H1 (cell line): ENCODE measurements at regions not wholly inside any gene's neighbourhood (a gene's known extent, or its start where the extent isn't known, plus 50 kb on each side); places are given as distances from the start of the nearest gene placed in this dataset.

Source experiments
- CTCF ChIA-PET: fragments of 300-600 bp; sonication (Branson Sonifier 250); formaldehyde crosslinking; loops from one replicate; lab custom pipeline; 2021; ENCODE audit not compliant: partially characterized antibody; lab: Charles Lee
- POLR2A ChIA-PET: fragments of 300-600 bp; sonication (Branson Sonifier 250); formaldehyde crosslinking; loops from one replicate; lab custom pipeline; 2021; ENCODE audit warnings: inconsistent platforms; ENCODE audit not compliant: partially characterized antibody; lab: Charles Lee
- DNase-seq, 2 experiments: peaks; one replicate each; pipeline versions ENCODE4 v3.0.0 to v3.0.0-alpha.2; 2010 to 2022; ENCODE audit warnings: low spot score in 2 of 2, low read depth in 1 of 2, mixed read lengths in 1 of 2
- FAIRE-seq: peaks from 2 replicates; lab custom pipeline; 2011; peaks lifted over from hg19 to GRCh38; lab: Jason Lieb, UNC
- H2AFZ ChIP-seq: 2 replicates; pipeline ENCODE4 v1.8.1; 2012; ENCODE audit warnings: low read length, inconsistent platforms
- H2AK5ac ChIP-seq: 2 replicates; pipeline ENCODE4 v1.6.1; 2013; ENCODE audit warnings: low read depth, low read length
- H2BK120ac ChIP-seq: replicated peaks from 2 replicates; pipeline ENCODE3; 2013; ENCODE audit warnings: low read depth, low read length, inconsistent platforms
- H2BK12ac ChIP-seq: 2 replicates; pipeline ENCODE4 v1.6.1; 2013; ENCODE audit warnings: low read depth, low read length
- H2BK15ac ChIP-seq: 2 replicates; pipeline ENCODE4 v1.6.1; 2013; ENCODE audit warnings: low read length
- H2BK20ac ChIP-seq: 2 replicates; pipeline ENCODE4 v1.6.1; 2013; ENCODE audit warnings: low read length
- H2BK5ac ChIP-seq: 2 replicates; pipeline ENCODE4 v1.6.1; 2013; ENCODE audit warnings: low read depth, low read length
- H3K14ac ChIP-seq: 2 replicates; pipeline ENCODE4 v1.6.1; 2013; ENCODE audit warnings: inconsistent platforms; ENCODE audit not compliant: insufficient read length
- H3K18ac ChIP-seq: 2 replicates; pipeline ENCODE4 v1.6.1; 2013; ENCODE audit warnings: low read length; ENCODE audit errors: extremely low read depth
- H3K23ac ChIP-seq: 2 replicates; pipeline ENCODE4 v1.6.1; 2013; ENCODE audit warnings: inconsistent platforms; ENCODE audit not compliant: insufficient read length
- H3K23me2 ChIP-seq: 2 replicates; pipeline ENCODE4 v1.6.1; 2013; ENCODE audit warnings: low read depth, low read length
- H3K27ac ChIP-seq: 2 replicates; pipeline ENCODE4 v1.6.1; 2011; ENCODE audit warnings: low read depth, low read length, inconsistent platforms
- H3K27me3 ChIP-seq, 4 experiments: replicated peaks in 1 of 4; 1 replicate in 1 of 4; 2 replicates in 3 of 4; pipeline versions ENCODE4 v1.6.1 to v1.8.1; 2011 to 2013; ENCODE audit warnings: low read length in 3 of 4, mild to moderate bottlenecking in 3 of 4, inconsistent platforms in 2 of 4, mixed read lengths in 2 of 4, moderate library complexity in 1 of 4; ENCODE audit not compliant: control insufficient read depth in 3 of 4, insufficient read depth in 3 of 4; ENCODE audit errors: extremely low read depth in 1 of 4
- H3K36me3 ChIP-seq, 4 experiments: 2 replicates each; pipeline versions ENCODE4 v1.6.1 to v1.8.1; 2011 to 2013; ENCODE audit warnings: mild to moderate bottlenecking in 4 of 4, low read length in 3 of 4, moderate library complexity in 2 of 4, control low read depth in 1 of 4, inconsistent platforms in 1 of 4; ENCODE audit not compliant: insufficient read depth in 4 of 4, control insufficient read depth in 2 of 4
- H3K4ac ChIP-seq: replicated peaks from 2 replicates; pipeline ENCODE3; 2013; ENCODE audit warnings: low read length, low read depth, mixed read lengths, inconsistent platforms; ENCODE audit not compliant: insufficient read length
- H3K4me1 ChIP-seq, 4 experiments: replicated peaks in 1 of 4; 1 replicate in 1 of 4; 2 replicates in 3 of 4; pipeline versions ENCODE4 v1.6.1 to v1.8.1; 2011 to 2013; ENCODE audit warnings: low read length in 3 of 4, inconsistent platforms in 2 of 4, mixed read lengths in 1 of 4; ENCODE audit not compliant: insufficient read depth in 4 of 4, control insufficient read depth in 3 of 4
- H3K4me2 ChIP-seq, 2 experiments: 2 replicates each; pipeline versions ENCODE4 v1.6.1 to v1.8.1; 2011 to 2013; ENCODE audit warnings: low read depth in 2 of 2, low read length in 2 of 2, control low read depth in 1 of 2, inconsistent platforms in 1 of 2, mild to moderate bottlenecking in 1 of 2; ENCODE audit not compliant: insufficient read depth in 1 of 2
- H3K4me3 ChIP-seq, 4 experiments: fragments of 200-600, 300-600 bp in 1 of 4; sonication (generic), shearing (Covaris generic), sonication (Bioruptor Twin) in 1 of 4; 2 replicates each; pipeline versions ENCODE4 v1.5.1 to v1.8.1; 2011 to 2016; ENCODE audit warnings: low read length in 4 of 4, low read depth in 3 of 4, control low read depth in 2 of 4, inconsistent platforms in 2 of 4, mild to moderate bottlenecking in 2 of 4, mixed read lengths in 1 of 4, moderate library complexity in 1 of 4; ENCODE audit not compliant: insufficient read depth in 2 of 4; ENCODE audit errors: extremely low read depth in 1 of 4
- H3K56ac ChIP-seq: replicated peaks from 2 replicates; pipeline ENCODE3; 2013; ENCODE audit warnings: low read depth, mild to moderate bottlenecking, mixed read lengths, low read length, inconsistent platforms; ENCODE audit not compliant: insufficient read length
- H3K79me1 ChIP-seq: 2 replicates; pipeline ENCODE4 v1.6.1; 2013; ENCODE audit warnings: low read depth, low read length, control low read depth
- H3K79me2 ChIP-seq, 2 experiments: 2 replicates each; pipeline versions ENCODE4 v1.6.1 to v1.8.1; 2012 to 2013; ENCODE audit warnings: low read length in 2 of 2, mild to moderate bottlenecking in 2 of 2, inconsistent platforms in 1 of 2; ENCODE audit not compliant: insufficient read depth in 2 of 2, control insufficient read depth in 1 of 2
- H3K9ac ChIP-seq, 4 experiments: replicated peaks in 1 of 4; 1 replicate in 1 of 4; 2 replicates in 3 of 4; pipeline versions ENCODE4 v1.6.1 to v1.8.1; 2011 to 2013; ENCODE audit warnings: low read depth in 3 of 4, low read length in 3 of 4, control low read depth in 2 of 4, mild to moderate bottlenecking in 2 of 4, moderate library complexity in 2 of 4, inconsistent platforms in 1 of 4; ENCODE audit errors: extremely low read depth in 1 of 4
- H3K9me3 ChIP-seq, 2 experiments: 2 replicates each; pipeline versions ENCODE4 v1.6.1 to v1.8.1; 2012 to 2013; ENCODE audit warnings: mild to moderate bottlenecking in 2 of 2, moderate library complexity in 2 of 2, control low read depth in 1 of 2, inconsistent platforms in 1 of 2, low read depth in 1 of 2, low read length in 1 of 2, mixed read lengths in 1 of 2; ENCODE audit not compliant: insufficient read depth in 2 of 2
- H4K20me1 ChIP-seq, 2 experiments: replicated peaks in 1 of 2; 2 replicates each; pipeline versions ENCODE3 to v1.8.1; 2011 to 2013; ENCODE audit warnings: inconsistent platforms in 2 of 2, low read length in 2 of 2, mild to moderate bottlenecking in 1 of 2; ENCODE audit not compliant: insufficient read depth in 2 of 2, control insufficient read depth in 1 of 2
- H4K5ac ChIP-seq: 2 replicates; pipeline ENCODE4 v1.6.1; 2013; ENCODE audit warnings: low read length, low read depth, mixed read lengths, inconsistent platforms; ENCODE audit not compliant: insufficient read length
- H4K8ac ChIP-seq: 2 replicates; pipeline ENCODE4 v1.8.0; 2013; ENCODE audit warnings: mild to moderate bottlenecking, moderate library complexity, low read length, inconsistent platforms; ENCODE audit not compliant: insufficient read depth; ENCODE audit errors: extremely low read depth
- H4K91ac ChIP-seq: replicated peaks from 2 replicates; pipeline ENCODE3; 2013; ENCODE audit warnings: low read length, mixed read lengths, inconsistent platforms; ENCODE audit not compliant: insufficient read length
- CHD1 ChIP-seq: IDR thresholded peaks from 2 replicates; pipeline ENCODE4 v1.6.1; 2012; ENCODE audit warnings: low read depth, low read length, improper control_type of control experiment
- E2F6 ChIP-seq: IDR thresholded peaks from 2 replicates; pipeline ENCODE4 v1.6.1; 2012; ENCODE audit warnings: inconsistent platforms
- EGR1 ChIP-seq: IDR thresholded peaks from 2 replicates; pipeline ENCODE4 v1.6.1; 2011; ENCODE audit warnings: low read depth, low read length, borderline replicate concordance
- HDAC2 ChIP-seq, 2 experiments: fragments of 300-600 bp in 1 of 2; sonication (generic) in 1 of 2; IDR thresholded peaks; 2 replicates each; pipeline ENCODE4 v1.6.1; 2011 to 2012; ENCODE audit warnings: low read depth in 2 of 2, low read length in 2 of 2, mild to moderate bottlenecking in 2 of 2, moderate library complexity in 2 of 2, borderline replicate concordance in 1 of 2, inconsistent platforms in 1 of 2
- RAD21 ChIP-seq, 2 experiments: IDR thresholded peaks in 1 of 2; conservative IDR thresholded peaks in 1 of 2; 2 replicates each; pipeline ENCODE4 v1.6.1; 2011; ENCODE audit warnings: low read depth in 2 of 2, low read length in 2 of 2, improper control_type of control experiment in 1 of 2, inconsistent platforms in 1 of 2, mild to moderate bottlenecking in 1 of 2, moderate library complexity in 1 of 2
- SAP30 ChIP-seq: fragments of 300-600 bp; sonication (generic); IDR thresholded peaks from 2 replicates; pipeline ENCODE4 v1.7.1; 2012; ENCODE audit warnings: low read length, moderate library complexity, mild to moderate bottlenecking, inconsistent platforms; ENCODE audit not compliant: insufficient read depth, insufficient replicate concordance
- SIRT6 ChIP-seq: IDR thresholded peaks from one replicate; pipeline ENCODE4 v1.7.1; 2012; ENCODE audit warnings: low read length, inconsistent platforms
- SUZ12 ChIP-seq: fragments of 200-600 bp; sonication (generic); IDR thresholded peaks from 2 replicates; pipeline ENCODE4 v1.6.1; 2012; ENCODE audit warnings: mild to moderate bottlenecking, inconsistent platforms, low read length, moderate library complexity, mixed read lengths
- TEAD4 ChIP-seq: IDR thresholded peaks from 2 replicates; pipeline ENCODE4 v1.6.1; 2012; ENCODE audit warnings: low read depth, low read length, inconsistent platforms, mixed read lengths
- WGBS, 2 experiments: shearing (Covaris generic) in 1 of 2; methylation state at CpG; one replicate each; pipeline versions ENCODE4 v1.1.6 to v1.1.7; 2013 to 2015; ENCODE audit warnings: low lambda C conversion rate in 2 of 2, mixed read lengths in 2 of 2, inconsistent platforms in 1 of 2, low coverage in 1 of 2, missing lambda C conversion rate in 1 of 2; ENCODE audit not compliant: insufficient replicate concordance in 2 of 2, insufficient coverage in 1 of 2, insufficient read length in 1 of 2; ENCODE audit errors: extremely low coverage in 1 of 2, missing lambda C conversion rate in 1 of 2; 5-methylcytosine and 5-hydroxymethylcytosine counted together

GRCh38 chr2:41543726-41544125 is 504.1 kb upstream of the PKDCC start:
- DNase-seq (no peak), FAIRE-seq (no peak)
- no peak overlapping the region for H4K8ac ChIP-seq
- H3K4me3 ChIP-seq: no peak overlapping the region
- ChIA-PET CTCF (interaction anchor here (0.8 to 1.2 kb wide), 2 partner anchors 39 to 170 kb away, joined by 3 read pairs; no protein-coding TSS in a partner anchor), POLR2A (no interaction called here)
- no peak overlapping the region for H3K9ac ChIP-seq
- no peaks in the 10 kb centered on the region; the same call in 1 of the 2 replicates for H3K23me2 ChIP-seq
- H3K36me3 ChIP-seq: no peaks in the 10 kb centered on the region
- no peak overlapping the region for H3K56ac ChIP-seq
- H3K4me1 ChIP-seq: no peaks in the 10 kb centered on the region; a peak in 1 of 7 replicates
- H2AFZ ChIP-seq: no peak overlapping the region
- no peak overlapping the region for H3K18ac ChIP-seq
- no peak overlapping the region for H2AK5ac ChIP-seq
- no peaks in the 10 kb centered on the region for H3K27me3 ChIP-seq
- no peak overlapping the region for H2BK20ac ChIP-seq
- H3K79me1 ChIP-seq: no peaks in the 10 kb centered on the region
- no peak overlapping the region for H4K5ac ChIP-seq
- H4K91ac ChIP-seq: no peak overlapping the region
- H3K14ac ChIP-seq: no peak overlapping the region
- no peak overlapping the region for H2BK5ac ChIP-seq
- WGBS, 2 experiments: 92% methylated on average over 2 of the region's 2 CpGs; no CpG with 5 or more reads in 1 of the 2 experiments
- no peak overlapping the region for H2BK120ac ChIP-seq
- no peak overlapping the region for H3K23ac ChIP-seq
- no peak overlapping the region for H2BK15ac ChIP-seq
- H3K4ac ChIP-seq: no peak overlapping the region
- H3K4me2 ChIP-seq: no peak overlapping the region
- no peaks in the 10 kb centered on the region for H4K20me1 ChIP-seq
- no peaks in the 10 kb centered on the region for H3K79me2 ChIP-seq
- H2BK12ac ChIP-seq: no peak overlapping the region
- no peak overlapping the region for H3K27ac ChIP-seq
- H3K9me3 ChIP-seq: no peaks in the 10 kb centered on the region
- no peak for TF ChIP-seq HDAC2 (IDR thresholded peaks at IDR 0.05; ENCODE audit: borderline replicate concordance in 1 of 2, low read depth in 2 of 2, low read length in 2 of 2)
- TF ChIP-seq SUZ12: no peak
- no peak for TF ChIP-seq TEAD4
- TF ChIP-seq SAP30: no peak
- TF ChIP-seq SIRT6: no peak
- no peak for TF ChIP-seq E2F6
- TF ChIP-seq EGR1: no peak
- TF ChIP-seq CHD1: no peak
- TF ChIP-seq RAD21 (IDR thresholded peaks at IDR 0.05 in 1 of 2, conservative IDR thresholded peaks at IDR 0.05 in 1 of 2; ENCODE audit: low read depth in 2 of 2, low read length in 2 of 2): no peak
